ENCODE measurements at regions not wholly inside any gene's neighbourhood (a gene's known extent, or its start where the extent isn't known, plus 50 kb on each side); places are given as distances from the start of the nearest gene placed in this dataset.

- ATAC-seq, result no peak
- DNase-seq, result no peak
Measured at GRCh38 chr9:118751077-118751847, 618.0 kb downstream of the BRINP1 start.

- no peak for ATAC-seq
- no peak for DNase-seq
Measured at GRCh38 chr9:118751848-118752223, 617.4 kb downstream of the BRINP1 start.

GRCh38 chr9:118761016-118761790 lies 608.0 kb downstream of the BRINP1 start:
- DNase-seq (no peak), ATAC-seq (no peak)

- no peak for DNase-seq
- no peak for ATAC-seq
Measured at GRCh38 chr9:118767571-118767970, 601.7 kb downstream of the BRINP1 start.

DNA sequence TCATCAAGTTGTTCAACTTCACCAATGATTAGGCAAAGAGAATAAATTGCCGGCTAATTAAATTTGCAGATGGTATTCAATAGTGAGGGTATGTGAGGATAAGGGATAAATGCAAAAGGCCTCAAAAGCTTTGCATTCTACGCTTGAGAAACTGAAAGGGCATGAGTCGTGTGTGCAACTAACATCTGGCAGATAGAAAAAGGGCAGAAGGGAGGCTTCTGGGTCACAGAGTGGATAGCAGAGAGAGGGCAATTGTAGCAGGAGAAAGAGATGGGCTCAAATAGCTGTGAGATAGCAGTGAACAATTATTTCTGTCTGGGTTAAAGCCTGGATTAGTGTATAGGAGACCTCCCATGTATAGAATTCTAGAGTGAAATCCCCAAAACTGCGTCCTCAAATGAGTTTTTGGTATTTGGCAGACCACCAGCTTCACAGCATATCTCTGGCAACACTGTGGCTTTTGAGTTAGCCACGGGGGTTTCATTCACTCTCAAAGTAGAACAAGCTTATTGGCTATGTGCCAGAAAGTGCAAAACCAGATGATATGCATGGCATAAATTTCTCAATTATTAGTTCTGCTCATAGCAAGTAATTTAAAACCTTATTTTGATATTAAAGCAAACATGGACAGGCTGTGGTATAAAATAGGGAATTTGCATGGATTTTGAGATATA lies 586.3 kb downstream of the BRINP1 start:
- DNase-seq (no peak), ATAC-seq (no peak)

DNA sequence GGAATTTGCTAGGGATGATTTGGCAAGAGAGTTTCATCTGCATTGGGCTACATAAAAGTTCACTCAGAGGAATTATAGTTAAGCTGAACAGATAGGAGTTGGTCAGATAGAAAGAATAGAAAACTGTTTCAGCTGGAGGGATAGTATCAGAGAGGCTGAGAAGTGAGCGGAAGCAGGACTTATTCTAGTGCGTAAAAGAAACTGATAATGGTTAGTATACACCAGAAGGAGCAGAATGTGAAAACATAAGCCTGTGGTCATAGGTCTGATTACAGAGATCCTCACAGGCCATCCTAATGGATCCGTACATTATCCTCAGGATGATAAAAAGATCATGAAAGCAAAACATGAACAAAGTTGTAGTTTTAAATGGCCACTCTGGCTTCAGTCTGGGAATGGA lies 585.2 kb downstream of the BRINP1 start:
- DNase-seq (no peak), ATAC-seq (no peak)

DNA sequence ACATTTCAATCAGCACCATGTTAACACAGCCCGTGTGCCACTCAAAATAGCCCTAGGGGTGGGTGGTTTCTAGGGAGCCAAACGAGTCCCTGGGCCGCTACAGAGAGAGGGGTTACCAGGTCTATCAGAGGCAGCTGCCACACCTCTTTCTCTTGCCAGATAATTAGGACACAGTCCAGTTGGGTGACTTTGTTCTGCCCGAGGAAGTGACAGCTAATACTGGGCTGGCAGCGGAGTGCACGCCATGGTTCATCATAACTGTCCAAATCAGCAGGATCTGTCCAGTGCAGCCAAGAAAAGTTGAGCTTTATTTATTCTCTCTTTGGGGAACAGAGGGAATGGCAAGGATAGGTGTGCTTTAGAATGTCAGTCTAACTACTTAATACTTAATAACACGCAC lies 583.8 kb downstream of the BRINP1 start:
- no peak for ATAC-seq

DNA sequence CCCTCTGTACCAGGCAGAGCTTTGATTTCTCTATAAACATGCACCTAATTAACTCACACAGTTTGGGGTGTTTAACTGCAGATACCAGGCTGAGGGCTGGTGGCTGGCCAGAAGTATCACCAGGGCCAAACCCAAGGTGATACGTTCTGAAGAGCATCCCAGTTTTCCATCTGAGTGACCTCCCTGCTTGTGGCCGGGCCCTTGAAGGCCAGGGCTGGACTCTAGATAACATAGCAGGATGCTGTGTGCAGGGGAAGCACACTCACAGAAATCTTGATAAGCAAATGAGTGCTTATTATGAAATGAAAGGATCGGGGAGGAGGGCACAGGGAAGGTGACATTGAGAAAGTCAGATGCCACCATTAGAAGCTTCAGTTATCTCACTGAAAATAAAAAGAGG lies 582.4 kb downstream of the BRINP1 start:
- ATAC-seq (no peak), DNase-seq (no peak)

More for the DNA sequence above, 583.8 kb downstream of the BRINP1 start:
- DNase-seq, result no peak

GRCh38 chr9:118809160-118809625 lies 560.0 kb downstream of the BRINP1 start:
- ATAC-seq, result no peak
- no peak for DNase-seq

GRCh38 chr9:118829334-118829733 lies 539.9 kb downstream of the BRINP1 start:
- ATAC-seq (no peak), DNase-seq (no peak)

- no peak for ATAC-seq
- no peak for DNase-seq
Measured at GRCh38 chr9:118832371-118832770, 536.9 kb downstream of the BRINP1 start.

DNA sequence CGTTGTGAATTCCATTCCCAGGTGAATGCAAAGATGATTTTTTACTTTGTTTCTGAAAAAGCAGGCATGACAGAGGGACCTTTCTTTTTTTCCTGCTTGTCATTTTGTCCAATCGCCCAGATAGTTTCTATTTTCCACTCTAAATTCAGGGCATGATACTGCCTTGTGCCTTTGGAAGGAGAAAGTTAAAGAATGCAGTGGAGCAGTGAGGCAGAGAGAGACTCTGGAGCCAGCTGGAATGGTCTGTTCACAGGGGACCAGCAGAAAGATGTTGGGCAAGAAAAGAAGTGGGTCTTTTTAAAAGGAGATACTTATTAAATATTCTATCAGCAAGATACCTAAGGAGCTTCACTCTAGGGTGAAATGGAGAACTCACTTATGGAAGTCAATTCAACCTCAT lies 532.3 kb downstream of the BRINP1 start:
- ATAC-seq, result no peak
- DNase-seq, result no peak

GRCh38 chr9:118871531-118871930 lies 497.7 kb downstream of the BRINP1 start:
- DNase-seq, result no peak
- no peak for ATAC-seq

DNA sequence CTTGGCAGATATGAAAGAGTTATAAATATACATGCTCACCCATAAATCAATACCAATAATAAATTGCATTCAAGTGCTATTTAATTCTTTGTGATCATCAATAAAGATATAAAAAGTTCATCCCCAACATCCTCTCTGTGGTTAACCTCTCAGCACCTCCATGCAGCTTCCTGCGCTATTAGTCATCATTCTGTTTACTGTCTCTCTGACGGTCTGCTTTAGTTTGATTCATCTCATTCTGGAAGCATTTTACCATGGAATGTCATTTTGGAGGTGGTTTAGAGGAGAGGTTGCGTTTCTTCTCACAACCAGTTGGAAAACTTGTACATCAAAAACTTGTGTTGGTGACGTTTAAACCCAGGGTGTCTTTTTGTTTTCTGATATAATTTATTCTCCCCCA lies 486.6 kb downstream of the BRINP1 start:
- DNase-seq, result no peak

DNA sequence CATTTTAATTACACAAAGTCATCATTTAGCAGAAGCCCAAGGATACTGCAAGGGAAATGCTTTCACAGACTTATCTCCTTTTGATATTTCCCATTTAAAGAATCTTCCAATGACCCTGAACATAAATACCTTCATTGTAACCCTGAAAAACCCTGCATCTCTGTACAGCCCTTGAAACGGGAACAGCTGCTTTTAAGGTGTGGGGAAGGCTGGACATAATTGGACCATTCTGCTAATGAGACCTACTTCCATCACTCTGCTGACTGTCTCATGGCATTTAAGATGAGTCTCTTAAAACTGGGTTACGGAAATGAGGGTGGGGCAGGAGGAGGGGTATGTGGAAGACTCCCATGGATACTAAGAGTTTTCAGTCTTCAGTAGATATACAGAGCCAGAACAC lies 485.8 kb downstream of the BRINP1 start:
- ATAC-seq, result no peak
- no peak for DNase-seq

More for the DNA sequence above, 486.6 kb downstream of the BRINP1 start:
- no peak for ATAC-seq

GRCh38 chr9:118891213-118891612 lies 478.0 kb downstream of the BRINP1 start:
- ATAC-seq (no peak), DNase-seq (no peak)

GRCh38 chr9:118896324-118897000 lies 472.8 kb downstream of the BRINP1 start:
- no peak for DNase-seq
- ATAC-seq, result no peak

GRCh38 chr9:118918180-118918579 lies 451.1 kb downstream of the BRINP1 start:
- no peak for DNase-seq
- no peak for ATAC-seq

DNA sequence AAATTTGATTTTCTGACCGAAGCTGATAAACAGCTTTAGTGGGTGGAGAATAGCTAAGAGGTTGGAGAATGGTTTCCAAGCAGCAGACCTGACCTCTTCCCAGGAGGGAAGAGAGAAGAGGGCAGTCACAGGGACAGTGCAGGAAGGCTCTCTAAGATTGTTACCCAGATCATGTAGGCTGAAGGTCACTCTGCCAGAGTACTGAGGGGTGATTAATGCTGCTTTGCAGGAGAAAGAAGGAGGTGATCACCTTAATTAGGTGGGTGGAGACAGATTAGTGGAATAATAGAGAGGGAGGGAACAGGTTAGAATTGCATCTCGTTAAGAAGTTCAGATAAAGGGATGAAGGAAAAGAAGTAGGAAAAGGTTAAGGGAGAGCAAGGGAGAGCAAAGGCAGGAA lies 440.5 kb downstream of the BRINP1 start:
- ATAC-seq (no peak), DNase-seq (no peak)

DNA sequence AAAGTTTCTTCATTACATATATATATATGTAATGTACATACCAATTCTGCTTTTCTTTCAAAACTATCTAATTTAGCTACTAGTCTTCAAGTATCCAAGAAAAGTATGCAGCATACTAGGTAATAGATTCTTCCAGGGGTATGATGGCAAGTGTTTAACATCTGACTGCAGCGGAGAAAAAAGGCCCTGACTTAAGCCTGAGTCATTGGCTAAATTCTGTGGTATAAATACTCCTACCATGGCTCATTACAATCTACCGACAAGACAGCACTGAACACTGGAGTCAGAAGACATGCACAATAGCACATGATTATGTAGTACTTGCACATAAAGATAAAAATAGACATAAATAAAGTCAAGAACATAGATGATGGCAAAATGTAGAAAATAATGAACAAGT lies 439.9 kb downstream of the BRINP1 start:
- no peak for ATAC-seq
- no peak for DNase-seq

- ATAC-seq (no peak), DNase-seq (no peak)
Measured at GRCh38 chr9:118931941-118932340, 437.3 kb downstream of the BRINP1 start.

DNA sequence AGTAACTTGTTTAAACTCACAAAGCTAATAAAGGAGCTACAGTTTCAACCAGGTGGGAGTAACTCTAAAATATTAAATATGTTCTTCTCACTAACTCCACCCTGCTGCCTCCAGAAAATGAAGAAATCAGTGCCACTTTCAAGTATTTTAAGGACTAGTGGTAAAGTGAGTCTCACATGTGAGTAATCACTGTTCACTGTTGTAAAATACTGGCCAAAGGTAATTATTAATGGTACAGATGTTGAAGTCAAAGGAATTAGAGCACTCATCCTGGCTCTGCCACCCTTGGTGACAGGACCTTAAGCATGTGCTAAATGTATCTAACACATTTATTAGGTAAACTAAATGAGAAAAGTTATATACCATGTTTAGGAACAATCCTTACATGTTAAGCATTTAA lies 430.7 kb downstream of the BRINP1 start:
- no peak for DNase-seq
- no peak for ATAC-seq
